ENCODE measurements at regions not wholly inside any gene's neighbourhood (a gene's known extent, or its start where the extent isn't known, plus 50 kb on each side); places are given as distances from the start of the nearest gene placed in this dataset.

DNA sequence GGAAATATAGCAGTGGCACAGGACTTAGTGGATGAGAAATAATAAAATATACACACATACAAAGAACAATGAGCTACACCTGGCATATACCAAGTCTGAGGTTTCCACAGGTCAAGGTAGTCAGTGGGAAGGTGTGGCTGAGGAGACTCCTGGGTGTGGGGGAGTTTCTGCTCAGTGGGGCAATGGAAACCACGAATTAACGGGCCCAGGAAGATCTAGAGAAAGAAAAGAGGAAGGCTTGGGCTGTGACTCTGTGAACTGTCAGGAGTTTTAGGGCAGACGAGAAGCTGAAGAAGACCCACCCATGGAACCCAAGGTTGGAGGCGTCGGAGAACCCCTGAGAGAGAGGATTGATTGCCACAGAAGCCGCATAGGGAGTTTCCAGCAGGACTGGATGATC lies 196.5 kb downstream of the HERPUD2 start:
- no peak for DNase-seq

DNA sequence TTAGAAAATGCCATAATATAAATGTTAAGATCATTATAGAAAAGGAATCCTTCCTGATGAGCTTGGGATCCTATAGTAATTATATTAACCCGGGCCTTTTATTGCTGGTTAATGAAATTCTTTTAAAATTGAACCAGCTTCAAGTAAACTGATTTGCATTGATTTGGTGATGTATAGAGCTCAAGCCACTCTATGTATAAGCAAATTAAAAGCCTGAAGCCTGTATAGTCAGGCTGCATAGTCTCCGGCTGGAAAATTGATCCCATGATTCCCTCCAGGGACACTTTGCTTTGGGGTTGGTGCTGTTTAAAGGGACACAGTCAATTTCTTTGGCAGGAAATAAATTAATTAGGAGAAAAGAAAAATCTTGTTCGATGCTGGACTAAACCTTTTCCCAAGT lies 199.1 kb downstream of the HERPUD2 start:
- no peak for DNase-seq

DNA sequence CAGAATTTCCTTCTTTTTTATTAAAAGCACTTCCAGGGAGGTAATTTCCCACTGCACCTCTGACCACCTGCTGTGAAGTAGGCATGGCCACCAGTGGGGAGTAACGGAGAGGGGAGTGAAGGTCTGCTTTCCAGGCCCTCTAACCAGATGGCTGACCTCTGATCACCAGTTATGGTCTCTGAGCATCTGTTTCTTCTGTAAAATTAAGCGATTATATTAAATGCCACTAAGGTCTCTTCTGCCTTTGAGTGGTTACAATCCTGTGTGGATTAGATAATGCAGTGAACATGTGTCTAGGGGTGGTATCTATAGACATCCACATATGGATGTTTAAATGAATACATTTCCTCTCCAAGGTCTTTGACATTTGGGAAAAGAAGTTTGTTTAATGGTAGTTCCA lies 199.6 kb downstream of the HERPUD2 start:
- DNase-seq, result no peak

DNA sequence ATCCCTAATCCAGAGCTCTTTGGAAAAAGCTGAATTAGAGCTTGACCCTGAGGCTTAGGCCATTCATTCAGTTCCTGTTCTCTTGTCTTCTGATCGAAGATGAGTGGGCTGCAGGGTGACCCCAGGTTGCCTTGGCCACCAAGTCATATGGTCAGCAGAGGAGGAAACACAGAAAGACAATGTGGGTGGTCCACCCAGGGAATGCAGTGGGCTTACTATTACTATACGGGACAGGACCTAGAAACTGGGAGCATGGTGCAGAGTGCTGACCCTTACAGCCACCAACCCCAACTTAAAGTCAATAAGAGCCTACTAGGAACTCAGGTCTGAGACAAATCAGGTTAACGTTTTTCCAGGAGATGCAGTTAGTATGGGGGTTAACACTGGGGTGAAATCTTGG lies 200.5 kb downstream of the HERPUD2 start:
- no peak for DNase-seq

DNA sequence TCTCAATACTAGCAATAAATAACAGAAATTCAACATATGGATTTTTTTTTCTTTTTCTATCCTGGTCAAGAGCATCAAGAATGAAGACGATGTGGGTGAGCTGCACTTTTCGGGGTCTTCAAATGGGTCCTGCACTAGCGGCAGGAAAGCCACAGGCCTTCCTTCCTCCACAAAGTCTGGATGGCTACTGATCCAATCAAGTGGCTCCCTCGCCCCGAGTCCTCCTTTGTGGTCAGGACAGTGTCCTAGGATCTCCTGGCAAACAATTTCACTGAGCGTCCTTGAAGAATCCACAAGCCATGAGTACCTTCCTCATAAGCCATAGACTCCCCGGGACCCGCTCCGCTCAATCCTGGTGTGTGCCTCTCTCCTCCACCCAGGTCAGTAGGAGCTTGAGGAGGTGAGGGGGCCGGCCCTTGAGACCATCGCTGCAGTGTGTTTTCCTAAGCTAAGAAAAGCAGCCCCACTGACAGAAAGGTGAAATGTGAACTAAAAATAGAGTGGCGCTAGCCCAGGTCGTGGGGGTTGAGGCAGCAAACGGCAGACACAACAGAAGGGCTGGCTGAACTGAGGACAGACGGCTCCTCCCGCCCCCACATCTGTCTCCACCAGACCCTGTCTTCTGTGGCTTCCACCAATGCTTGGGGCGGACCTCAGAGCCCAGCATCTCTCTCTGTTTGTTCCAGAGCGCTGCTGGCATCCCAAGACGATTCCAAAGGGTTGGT lies 202.3 kb downstream of the HERPUD2 start:
- no peak for DNase-seq

DNA sequence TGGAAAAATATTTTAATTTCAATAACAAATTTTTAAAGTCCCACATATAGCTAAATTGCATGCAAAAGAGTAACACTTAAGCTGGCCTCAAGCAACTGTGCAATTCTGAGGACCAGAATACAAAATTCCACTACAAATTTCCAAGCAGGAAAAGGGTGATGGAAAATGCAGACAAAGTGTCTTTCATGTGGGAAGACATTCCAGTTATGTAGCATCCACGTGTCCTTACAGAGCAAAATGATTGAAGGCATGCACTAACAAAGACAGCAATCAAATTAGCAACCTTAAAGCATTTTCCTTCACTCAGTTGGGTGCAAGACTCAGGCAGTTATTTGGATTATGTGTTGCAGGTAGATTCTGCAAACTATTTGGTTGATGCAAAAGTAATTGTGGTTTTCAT lies 203.7 kb downstream of the HERPUD2 start:
- no peak for DNase-seq

DNA sequence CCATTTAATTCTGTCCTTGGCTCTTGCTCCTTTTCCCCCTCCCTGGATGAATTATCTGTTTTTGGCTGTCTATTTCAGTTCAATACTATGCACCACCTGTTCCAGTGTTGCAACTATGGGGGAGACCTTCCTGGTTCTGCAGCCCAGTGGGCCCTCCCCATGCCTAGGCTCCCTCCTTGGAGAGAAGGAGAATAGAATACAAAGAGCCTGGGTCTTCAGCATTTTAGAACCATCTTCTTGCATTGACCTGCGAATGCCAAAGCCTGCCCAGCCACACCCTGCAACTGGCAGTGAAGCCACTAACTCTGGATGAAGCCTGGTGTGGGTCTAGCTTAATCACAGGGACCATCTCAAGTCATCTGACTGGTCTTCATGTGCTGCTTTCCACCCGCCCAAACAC lies 207.1 kb downstream of the HERPUD2 start:
- no peak for DNase-seq

DNA sequence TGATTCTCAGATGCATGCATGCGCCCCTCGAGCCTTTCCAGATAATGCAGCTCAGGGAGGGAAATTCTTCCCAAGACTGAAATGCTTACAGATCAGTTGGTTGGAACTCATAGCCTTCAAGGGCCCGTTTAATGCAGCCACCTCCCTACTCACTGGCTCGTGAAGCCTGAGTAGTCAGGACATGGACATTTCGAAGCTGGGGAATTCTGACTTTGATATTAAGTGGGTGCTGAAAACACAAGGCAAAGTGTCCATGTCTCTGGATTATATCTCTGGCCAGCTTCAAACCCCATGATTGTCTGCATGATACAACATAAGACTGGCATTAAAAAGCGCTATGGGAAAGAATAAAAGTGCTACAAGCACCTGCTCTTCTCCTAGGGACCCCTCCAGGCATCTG lies 207.5 kb downstream of the HERPUD2 start:
- DNase-seq, result no peak

DNA sequence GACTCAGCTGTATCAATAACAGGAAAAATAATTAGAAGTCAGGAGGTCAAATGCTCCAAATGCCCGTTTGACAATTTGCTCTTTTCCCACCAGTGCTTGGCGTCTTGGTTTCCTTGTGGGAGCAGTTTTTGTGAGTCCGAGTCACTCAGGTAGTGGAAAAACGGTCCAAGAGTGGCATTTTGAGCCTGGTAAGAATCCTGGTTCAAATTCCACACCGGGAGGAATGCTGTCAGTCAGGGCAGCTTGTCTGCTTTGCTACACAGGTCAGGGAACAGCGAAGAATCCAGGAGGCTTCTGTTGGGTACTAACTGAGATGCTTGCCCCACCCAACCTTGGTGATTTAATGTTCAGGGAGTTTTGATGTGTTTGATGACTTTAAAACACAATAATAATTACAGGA lies 209.5 kb downstream of the HERPUD2 start:
- no peak for DNase-seq

DNA sequence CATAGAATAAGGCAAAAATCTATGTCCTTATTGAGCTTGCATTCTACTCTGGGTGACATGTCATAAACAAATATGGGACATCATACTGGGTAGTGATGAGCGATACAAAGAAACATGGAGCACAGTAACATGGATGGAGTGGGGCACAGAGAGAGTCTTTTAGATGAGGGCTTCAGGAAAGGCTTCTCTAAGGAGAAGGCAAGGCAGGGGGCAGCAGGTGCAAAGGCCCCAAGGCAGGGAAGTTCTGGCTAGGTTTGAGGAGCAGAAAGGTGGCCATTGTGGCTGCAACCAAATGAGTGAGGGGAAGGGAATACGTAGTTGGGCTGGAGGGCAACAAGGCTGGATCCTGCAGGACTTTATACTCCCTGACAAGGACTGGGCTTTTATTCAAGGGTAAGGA lies 211.4 kb downstream of the HERPUD2 start:
- no peak for DNase-seq

DNA sequence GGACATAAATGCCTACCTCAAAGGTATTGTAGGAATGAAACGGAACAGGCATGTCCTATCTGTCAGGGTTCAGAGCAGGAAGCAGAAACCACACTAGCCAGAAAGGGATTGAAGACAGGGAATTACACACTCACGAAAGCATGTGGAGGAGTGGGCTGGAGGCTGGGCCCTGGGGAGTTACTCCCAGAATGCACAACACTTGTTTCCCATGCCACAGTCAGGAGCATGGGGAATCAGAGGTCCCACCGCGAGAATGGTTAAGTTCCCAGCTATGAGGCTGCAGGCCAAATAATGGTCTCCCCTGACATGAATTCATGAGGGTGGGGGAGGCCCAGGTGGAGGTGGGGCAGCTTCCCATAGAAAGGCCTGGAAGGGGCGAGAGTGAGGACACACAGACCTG lies 212.7 kb downstream of the HERPUD2 start:
- DNase-seq, result no peak

DNA sequence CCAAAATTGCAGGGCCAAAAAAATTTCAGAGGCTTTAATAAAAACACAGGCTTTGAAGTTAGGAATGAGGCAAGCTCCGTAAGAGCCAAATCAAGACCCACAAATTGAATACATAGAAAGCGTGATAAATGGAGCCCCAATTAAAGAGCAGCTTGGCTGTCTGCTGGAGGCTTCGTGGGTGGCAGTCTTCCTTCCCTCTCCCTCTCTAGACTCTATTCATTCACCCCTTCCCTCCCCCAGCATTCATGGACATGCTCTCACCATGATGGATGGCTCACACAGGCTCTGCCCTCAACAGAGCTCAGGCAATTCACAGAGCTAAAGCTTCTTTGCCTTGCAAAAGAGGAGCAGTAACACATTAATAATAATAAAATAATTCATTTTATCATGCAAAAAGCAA lies 214.1 kb downstream of the HERPUD2 start:
- no peak for DNase-seq

DNA sequence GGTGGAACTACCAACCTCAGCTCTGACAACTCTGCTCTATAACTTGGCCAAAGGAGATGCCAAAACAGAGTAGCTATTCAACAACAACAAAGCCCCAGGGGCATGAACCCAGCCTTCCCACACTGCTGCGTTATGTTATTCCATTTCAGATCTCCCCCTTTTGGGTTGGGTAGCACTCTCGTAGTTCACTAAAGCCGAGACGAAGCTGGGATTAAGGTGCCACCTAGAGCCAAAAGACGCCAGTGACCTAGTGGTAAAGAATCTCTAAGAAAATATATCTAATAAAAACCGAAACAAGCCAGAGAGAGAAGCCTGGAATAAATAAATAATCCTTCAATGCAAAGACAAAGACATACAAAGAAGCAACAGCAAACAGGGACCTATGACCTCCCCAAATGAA lies 217.3 kb downstream of the HERPUD2 start:
- no peak for DNase-seq

DNA sequence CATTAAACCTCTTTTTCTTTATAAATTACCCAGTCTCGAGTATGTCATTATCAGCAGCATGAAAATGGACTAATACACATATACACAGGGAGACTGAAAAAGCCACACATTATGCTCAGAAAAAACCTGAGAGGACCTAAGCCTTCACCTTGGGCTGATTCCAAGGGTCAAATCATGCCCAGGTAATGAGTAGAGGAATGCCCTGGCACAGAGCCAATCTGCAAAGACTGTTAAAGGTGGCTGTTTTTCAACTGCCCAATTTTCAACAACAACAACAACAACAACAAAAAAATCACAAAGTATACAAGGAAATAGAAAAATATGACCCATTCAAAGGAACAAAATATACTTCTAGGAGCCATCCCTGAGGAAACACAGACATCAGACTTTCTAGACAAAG lies 220.2 kb upstream of the TBX20 start:
- no peak for DNase-seq

DNA sequence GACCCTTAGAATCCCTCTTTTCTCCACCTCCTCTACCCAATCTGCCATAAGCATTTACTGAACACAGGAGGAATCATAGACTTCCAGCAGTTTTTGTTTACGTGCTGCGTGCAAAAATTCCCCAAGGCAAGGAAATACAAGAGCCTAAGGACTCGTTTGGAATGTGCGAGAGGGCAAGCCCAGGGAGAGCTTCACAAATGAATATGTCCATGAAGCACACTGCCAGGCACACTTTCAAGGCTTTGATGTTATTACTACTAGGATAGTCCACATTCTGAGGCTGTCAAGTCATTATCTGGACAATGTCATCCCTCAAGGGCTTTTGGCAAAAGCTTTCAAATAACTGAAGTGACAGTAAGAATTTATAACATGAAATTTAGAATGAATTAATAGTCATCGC lies 214.7 kb upstream of the TBX20 start:
- no peak for DNase-seq

DNA sequence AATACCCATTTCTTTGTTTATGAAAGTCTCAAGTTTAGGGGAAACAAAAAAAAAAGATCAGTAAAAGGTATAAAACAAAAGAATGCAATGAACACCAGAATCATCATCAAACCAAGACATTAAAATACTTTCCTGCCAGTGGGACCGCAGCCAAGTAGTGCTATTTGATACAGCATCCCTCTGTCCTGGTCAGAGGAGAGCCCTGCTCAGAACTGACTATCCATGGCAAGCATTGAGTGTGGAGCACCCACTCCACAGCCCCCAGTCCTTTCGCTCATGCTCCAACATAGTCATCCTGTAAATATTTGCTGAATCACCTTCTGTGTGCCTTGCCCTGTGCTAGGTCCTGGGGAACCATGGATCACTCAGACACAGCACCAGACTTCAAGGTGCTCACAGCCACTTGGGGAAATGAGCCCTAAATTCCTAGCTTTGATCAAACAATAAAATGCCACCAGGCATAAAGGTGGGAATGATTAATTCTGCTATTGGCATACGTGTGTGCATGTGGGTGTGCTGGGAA lies 213.6 kb upstream of the TBX20 start:
- DNase-seq, result no peak

DNA sequence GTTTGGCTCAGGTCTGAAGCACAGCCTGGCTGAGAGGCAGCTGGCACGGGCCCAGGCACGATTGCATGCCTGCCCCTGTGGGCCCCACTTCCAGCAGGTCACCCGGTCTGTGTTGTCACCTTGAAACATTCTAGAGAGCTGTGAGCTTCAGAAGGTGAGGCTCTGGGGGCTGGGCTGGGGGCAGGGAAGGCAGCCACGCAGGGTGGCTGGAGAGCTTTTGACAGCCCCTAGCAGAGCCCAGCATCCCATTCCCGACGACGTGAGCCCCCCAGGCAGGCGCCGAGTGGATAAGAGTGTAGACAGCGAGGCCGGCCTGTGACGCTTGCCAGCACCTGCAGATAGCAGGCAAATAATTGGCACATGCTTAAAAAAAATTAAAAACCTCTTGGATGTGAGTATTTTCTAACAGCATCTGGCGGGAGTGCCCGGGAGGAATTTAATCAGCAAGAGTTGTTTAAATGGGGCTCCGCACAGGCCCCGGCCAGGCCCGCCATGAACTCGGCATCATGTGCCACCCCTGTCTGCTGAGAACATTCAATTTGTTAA lies 212.0 kb upstream of the TBX20 start:
- no peak for DNase-seq

DNA sequence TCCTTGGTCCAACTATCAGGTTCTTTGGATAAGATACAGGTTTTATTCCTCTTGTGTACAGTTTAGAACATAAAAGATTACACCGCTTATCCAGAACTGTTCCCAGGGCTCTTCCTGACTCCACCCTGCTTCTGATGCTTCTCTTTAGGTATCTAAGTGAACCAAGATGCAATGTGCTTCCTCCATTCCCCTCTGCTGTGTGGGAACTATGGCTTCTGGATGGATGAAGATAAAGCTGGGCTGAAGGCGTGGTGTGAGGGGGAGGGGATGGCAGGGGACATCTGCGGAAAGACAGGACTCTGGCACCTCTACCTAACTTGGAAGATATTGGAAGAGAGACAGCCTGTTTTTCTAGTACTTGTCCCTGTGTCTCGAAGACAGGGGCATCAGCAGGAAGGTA lies 209.9 kb upstream of the TBX20 start:
- DNase-seq, result no peak

DNA sequence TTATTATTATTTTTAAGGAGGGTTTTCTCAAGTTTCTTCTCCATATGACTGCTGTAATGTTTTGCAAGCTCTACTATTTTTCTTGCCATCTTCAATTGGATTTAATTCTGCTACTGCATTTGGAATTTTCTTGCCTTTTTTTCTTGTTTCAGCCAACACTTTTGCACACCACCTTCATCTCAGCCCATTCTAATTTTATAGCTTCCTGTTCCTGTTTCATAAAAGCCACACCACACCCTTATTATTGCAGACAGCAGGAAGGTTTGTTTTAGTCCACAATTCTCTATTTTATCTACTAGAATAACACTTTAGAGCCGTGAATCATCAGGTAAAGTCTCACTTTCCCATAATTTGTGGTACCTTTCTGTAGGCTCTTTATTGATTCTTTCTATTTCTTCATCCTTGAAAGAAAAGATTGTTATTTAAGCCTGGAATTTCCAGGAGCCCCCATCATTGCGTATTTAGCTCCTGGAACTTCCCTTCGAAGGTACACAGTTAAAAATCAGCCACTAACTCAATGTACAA lies 209.3 kb upstream of the TBX20 start:
- no peak for DNase-seq

DNA sequence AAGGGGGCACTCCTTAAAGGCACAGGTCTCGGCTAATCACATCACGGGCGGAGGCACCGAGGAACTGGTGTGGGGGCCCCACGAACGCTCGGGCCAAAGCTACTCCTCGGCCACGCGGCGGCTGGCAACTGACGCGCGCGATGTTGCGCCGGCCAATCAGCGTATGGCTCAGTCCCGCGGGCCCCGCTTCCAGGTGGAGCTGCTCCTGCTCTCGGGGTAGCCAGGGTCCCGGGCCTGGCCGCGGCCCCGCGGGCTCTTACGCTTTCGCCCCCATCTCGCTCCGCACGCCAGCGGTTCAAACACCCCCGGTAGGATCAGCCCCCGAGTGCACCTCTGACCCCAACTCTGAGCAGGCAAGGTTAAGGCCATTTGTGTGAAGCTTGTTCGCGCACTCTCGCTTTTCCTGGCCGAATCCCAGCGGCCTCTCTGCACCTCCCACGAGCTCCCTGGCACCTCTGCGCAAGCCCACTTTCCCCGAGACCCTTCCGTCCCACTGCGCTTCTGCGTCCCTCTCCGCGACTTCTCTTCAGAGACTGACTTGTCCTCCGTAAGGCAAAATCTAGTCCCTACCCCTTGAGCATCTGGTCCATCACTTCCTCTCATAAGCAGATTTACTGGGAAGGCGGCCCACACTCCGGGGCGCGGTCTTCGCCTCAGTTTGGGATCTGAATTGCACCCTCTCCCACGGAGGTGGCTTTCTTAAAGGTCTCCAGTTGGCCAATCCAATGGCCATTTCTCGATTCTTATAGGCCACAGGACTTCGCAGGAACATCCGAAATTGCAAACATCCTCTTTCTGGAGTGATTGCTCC lies 200.9 kb upstream of the TBX20 start:
- DNase-seq, result no peak

DNA sequence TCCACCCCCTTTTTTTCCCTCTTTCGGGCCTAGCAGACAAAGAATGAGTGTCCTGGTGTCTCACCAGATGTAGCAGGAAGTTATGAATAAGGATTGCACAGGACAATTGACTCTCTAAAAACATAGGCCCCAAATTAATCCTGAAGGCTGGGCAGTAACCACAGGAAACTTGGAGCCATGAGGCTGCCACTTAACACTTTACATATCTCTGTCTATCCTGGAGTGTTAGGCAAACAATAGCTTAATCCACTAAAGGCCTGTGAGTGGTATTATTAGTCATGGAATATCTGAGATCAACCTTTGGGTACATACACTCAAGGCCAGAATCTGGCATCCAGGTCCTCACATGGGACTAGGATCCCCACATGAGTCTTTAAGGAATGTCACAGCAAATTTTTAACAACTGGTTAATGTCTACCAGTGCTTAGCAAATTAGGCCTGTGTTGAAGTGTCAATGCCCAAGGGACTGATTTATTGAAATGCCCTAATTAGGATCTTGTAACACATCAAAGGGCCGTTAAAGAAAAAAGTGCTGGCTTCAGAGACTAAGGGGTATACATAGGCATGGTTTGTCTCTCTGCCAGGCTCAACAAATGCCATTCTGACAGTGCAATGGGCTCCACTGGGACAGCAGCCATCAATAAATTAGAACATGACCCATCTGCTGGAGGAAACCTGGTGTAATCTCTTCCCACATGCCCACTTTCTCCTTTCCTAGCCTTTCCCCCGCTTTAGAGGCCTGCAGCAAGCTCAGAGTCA lies 196.7 kb upstream of the TBX20 start:
- no peak for DNase-seq

DNA sequence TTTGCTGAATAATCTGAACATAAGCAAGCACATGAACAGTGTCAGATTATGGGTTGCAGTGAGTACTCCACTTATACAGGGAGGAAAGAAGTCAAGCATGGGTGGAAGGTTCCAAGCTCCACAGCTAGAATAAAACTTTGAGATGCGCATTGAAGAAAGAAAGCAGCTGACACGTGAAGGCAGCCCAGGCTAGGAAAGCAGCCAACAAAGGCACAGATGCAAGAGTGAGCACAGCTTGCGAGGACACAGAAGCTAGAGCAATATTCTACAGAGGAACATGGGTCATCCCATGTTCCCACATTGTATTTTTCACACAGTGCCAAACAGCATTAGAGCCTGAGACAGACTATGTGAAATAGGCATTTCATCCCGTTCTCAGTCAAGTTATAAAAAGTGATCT lies 194.6 kb upstream of the TBX20 start:
- DNase-seq, result no peak

DNA sequence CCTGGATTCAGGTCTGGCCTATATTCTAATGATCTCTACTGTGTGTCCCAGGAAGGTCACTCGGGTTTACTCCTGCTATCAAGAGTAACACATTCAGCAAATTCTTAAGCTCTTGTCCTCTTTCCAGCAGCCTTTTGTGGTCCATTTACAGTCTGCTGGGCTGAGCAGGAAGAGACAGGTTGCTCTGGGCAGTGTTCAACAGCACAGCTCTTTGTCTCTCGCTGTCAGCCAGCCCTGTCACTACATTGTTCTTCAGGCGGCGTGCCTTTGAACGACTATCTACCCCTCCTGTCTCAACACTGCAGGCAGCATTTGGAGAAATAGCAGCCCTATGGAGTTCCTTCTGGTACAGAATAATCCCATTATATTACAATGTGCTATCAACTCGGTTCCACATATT lies 192.2 kb upstream of the TBX20 start:
- DNase-seq, result no peak
